ENCODE measurements at regions not wholly inside any gene's neighbourhood (a gene's known extent, or its start where the extent isn't known, plus 50 kb on each side); places are given as distances from the start of the nearest gene placed in this dataset.

GRCh38 chr14:31926652-31927347, 150.3 kb upstream of the ARHGAP5 start:
- Histone ChIP-seq H3K27me3 (no peaks in the 10 kb centered on the region), H3K4me3 (no peak overlapping the region), H3K79me2 (no peaks in the 10 kb centered on the region), H2AFZ (no peak overlapping the region), H3K4me1 (ENCODE audit: insufficient read depth) (peaks cover 12% of the 10 kb centered on the region), H3K9me2 (replicated peaks; ENCODE audit: insufficient read depth) (no peaks in the 10 kb centered on the region), H4K20me1 (ENCODE audit: insufficient read depth, poor library complexity, severe bottlenecking) (no peaks in the 10 kb centered on the region), H3K4me2 (no peak overlapping the region), H3K9me3 (ENCODE audit: low read depth) (no peaks in the 10 kb centered on the region), H3K27ac (peak overlapping the region; percentile 61), H3K36me3 (replicated peaks; ENCODE audit: insufficient read depth, low read depth) (no peaks in the 10 kb centered on the region)
- TF ChIP-seq EZH2phosphoT487 (IDR thresholded peaks at IDR 0.05; ENCODE audit: low read depth, severe bottlenecking, unreplicated experiment) (no peak), EZH2 (IDR thresholded peaks at IDR 0.05; ENCODE audit: borderline replicate concordance) (no peak), CTCF (IDR thresholded peaks at IDR 0.05; ENCODE audit: poor library complexity) (no peak)
- 69% methylated on average over 6 of the region's 6 CpGs for WGBS (ENCODE audit: low lambda C conversion rate, missing lambda C conversion rate)
- DNase-seq (ENCODE audit: low spot score), result no peak

GRCh38 chr14:31927348-31927832, 149.7 kb upstream of the ARHGAP5 start:
- Histone ChIP-seq H3K4me2 (no peak overlapping the region), H3K4me1 (ENCODE audit: insufficient read depth) (peaks cover 12% of the 10 kb centered on the region), H3K4me3 (no peak overlapping the region), H4K20me1 (ENCODE audit: insufficient read depth, poor library complexity, severe bottlenecking) (no peaks in the 10 kb centered on the region), H2AFZ (no peak overlapping the region), H3K36me3 (replicated peaks; ENCODE audit: insufficient read depth, low read depth) (no peaks in the 10 kb centered on the region), H3K27ac (peak overlapping the region; percentile 61), H3K27me3 (no peaks in the 10 kb centered on the region), H3K9me3 (ENCODE audit: low read depth) (no peaks in the 10 kb centered on the region), H3K9me2 (replicated peaks; ENCODE audit: insufficient read depth) (no peaks in the 10 kb centered on the region), H3K79me2 (no peaks in the 10 kb centered on the region)
- TF ChIP-seq EZH2phosphoT487 (IDR thresholded peaks at IDR 0.05; ENCODE audit: low read depth, severe bottlenecking, unreplicated experiment), result no peak
- TF ChIP-seq EZH2 (IDR thresholded peaks at IDR 0.05; ENCODE audit: borderline replicate concordance), result no peak
- TF ChIP-seq CTCF (IDR thresholded peaks at IDR 0.05; ENCODE audit: poor library complexity), result no peak
- DNase-seq (ENCODE audit: low spot score), result peak; percentile 68
- 26% methylated on average over 6 of the region's 6 CpGs for WGBS (ENCODE audit: low lambda C conversion rate, missing lambda C conversion rate)

- TF ChIP-seq EZH2phosphoT487 (IDR thresholded peaks at IDR 0.05; ENCODE audit: low read depth, severe bottlenecking, unreplicated experiment) (no peak), EZH2 (IDR thresholded peaks at IDR 0.05; ENCODE audit: borderline replicate concordance) (no peak)
- H3K4me2 ChIP-seq, result no peak overlapping the region
- H3K27me3 ChIP-seq, result no peaks in the 10 kb centered on the region
- no peak overlapping the region for H2AFZ ChIP-seq
- no peaks in the 10 kb centered on the region for H3K79me2 ChIP-seq
- H3K9me2 ChIP-seq (replicated peaks; ENCODE audit: insufficient read depth), result no peaks in the 10 kb centered on the region
- no peak overlapping the region for H3K4me3 ChIP-seq
- H3K27ac ChIP-seq, result peak overlapping the region; percentile 63
- no peak for DNase-seq (ENCODE audit: low spot score)
- H3K9me3 ChIP-seq (ENCODE audit: low read depth), result no peaks in the 10 kb centered on the region
- H3K36me3 ChIP-seq (replicated peaks; ENCODE audit: insufficient read depth, low read depth), result no peaks in the 10 kb centered on the region
- WGBS (ENCODE audit: low lambda C conversion rate, missing lambda C conversion rate), result 67% methylated on average over 1 of the region's 1 CpG
- H3K4me1 ChIP-seq (ENCODE audit: insufficient read depth), result peaks cover 14% of the 10 kb centered on the region
- no peaks in the 10 kb centered on the region for H4K20me1 ChIP-seq (ENCODE audit: insufficient read depth, poor library complexity, severe bottlenecking)
Observed at GRCh38 chr14:31930070-31930469, 147.0 kb upstream of the ARHGAP5 start.

- H3K79me2 ChIP-seq, result no peaks in the 10 kb centered on the region
- H3K4me1 ChIP-seq (ENCODE audit: insufficient read depth), result peaks cover 18% of the 10 kb centered on the region
- no peaks in the 10 kb centered on the region for H3K27me3 ChIP-seq
- H3K9me2 ChIP-seq (replicated peaks; ENCODE audit: insufficient read depth), result no peaks in the 10 kb centered on the region
- H4K20me1 ChIP-seq (ENCODE audit: insufficient read depth, poor library complexity, severe bottlenecking), result no peaks in the 10 kb centered on the region
- peak overlapping the region; percentile 63 for H3K27ac ChIP-seq
- H3K9me3 ChIP-seq (ENCODE audit: low read depth), result no peaks in the 10 kb centered on the region
- H3K4me3 ChIP-seq, result no peak overlapping the region
- H2AFZ ChIP-seq, result no peak overlapping the region
- 66% methylated on average over 2 of the region's 3 CpGs for WGBS (ENCODE audit: low lambda C conversion rate, missing lambda C conversion rate)
- DNase-seq (ENCODE audit: low spot score), result peak; percentile 23
- H3K36me3 ChIP-seq (replicated peaks; ENCODE audit: insufficient read depth, low read depth), result no peaks in the 10 kb centered on the region
- TF ChIP-seq EZH2phosphoT487 (IDR thresholded peaks at IDR 0.05; ENCODE audit: low read depth, severe bottlenecking, unreplicated experiment) (no peak), EZH2 (IDR thresholded peaks at IDR 0.05; ENCODE audit: borderline replicate concordance) (no peak), CTCF (IDR thresholded peaks at IDR 0.05; ENCODE audit: poor library complexity) (no peak)
- H3K4me2 ChIP-seq, result no peak overlapping the region
Observed at GRCh38 chr14:31930493-31931240, 146.4 kb upstream of the ARHGAP5 start.
